DMS153 (cell line): ENCODE measurements at regions not wholly inside any gene's neighbourhood (a gene's known extent, or its start where the extent isn't known, plus 50 kb on each side); places are given as distances from the start of the nearest gene placed in this dataset.
"Not testable (repeated sequence)": the region's sequence is repeated elsewhere in the genome, so short reads cannot be mapped to it uniquely, and the experiment has no call there.

ENCODE experiments used
- DNase-seq: peaks from one replicate; lab custom pipeline; 2025; lab: John Stamatoyannopoulos, UW

- DNase-seq = not testable (repeated sequence)
Observed at GRCh38 chr2:16753025-16753424, 87.4 kb upstream of the CYRIA start.

DNA sequence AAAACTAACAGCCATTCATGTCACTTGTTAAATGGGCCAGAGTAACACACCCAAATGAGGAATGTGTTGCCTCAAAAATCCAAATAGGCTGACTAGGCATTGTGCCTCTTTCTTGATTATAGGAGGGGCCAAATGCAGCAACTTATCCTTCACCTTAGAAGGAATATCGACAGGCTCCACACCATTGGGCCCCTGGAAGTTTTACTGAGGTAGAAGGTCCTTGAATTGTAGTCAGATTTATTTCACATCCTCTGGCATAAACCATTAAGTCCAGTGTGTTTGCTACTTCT, 85.2 kb upstream of the CYRIA start:
- DNase-seq = not testable (repeated sequence)

GRCh38 chr2:16750175-16750924, 84.7 kb upstream of the CYRIA start:
- no peak for DNase-seq

- not testable (repeated sequence) for DNase-seq
Observed at GRCh38 chr2:16748511-16749266, 83.1 kb upstream of the CYRIA start.

DNA sequence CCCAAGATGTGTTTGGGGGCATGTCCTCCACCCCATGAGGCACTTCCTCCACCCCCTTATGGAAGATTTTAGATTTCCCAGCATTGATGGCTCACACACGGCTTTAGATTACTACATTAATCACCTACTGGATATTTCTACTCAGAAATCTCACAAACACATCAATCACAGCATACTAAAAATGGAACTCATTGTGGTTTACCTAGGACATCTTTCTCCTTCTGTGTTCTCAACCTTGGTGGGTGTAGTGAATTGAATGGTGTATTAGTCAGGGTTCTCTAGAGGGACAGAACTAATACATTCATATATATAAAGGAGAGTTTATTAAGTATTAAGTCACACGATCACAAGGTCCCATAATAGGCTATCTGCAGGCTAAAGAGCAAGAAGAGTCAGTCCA, 82.1 kb upstream of the CYRIA start:
- no peak for DNase-seq

DNA sequence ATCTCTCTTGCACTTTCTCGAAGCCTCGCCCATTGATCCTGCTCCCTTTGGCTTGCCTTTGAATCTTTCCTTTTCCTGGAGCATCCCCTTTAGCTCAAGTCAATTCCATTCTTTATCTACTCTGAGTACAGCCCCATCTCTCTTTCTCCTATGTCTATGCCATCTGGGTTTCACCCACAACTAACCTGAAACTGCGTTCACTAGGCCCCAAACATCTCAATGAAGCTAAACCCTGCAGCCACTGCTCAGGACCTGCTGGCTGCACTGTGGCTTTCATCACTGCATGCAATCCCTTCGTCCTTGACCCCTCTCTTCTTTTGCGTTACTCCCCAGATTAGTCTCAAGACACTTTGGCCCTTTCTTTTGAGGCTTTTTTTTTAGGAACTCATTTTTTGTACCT, 81.6 kb upstream of the CYRIA start:
- DNase-seq = no peak

- DNase-seq = no peak
Observed at GRCh38 chr2:16746833-16747232, 81.2 kb upstream of the CYRIA start.

GRCh38 chr2:16746329-16746728, 80.7 kb upstream of the CYRIA start:
- DNase-seq = no peak

DNA sequence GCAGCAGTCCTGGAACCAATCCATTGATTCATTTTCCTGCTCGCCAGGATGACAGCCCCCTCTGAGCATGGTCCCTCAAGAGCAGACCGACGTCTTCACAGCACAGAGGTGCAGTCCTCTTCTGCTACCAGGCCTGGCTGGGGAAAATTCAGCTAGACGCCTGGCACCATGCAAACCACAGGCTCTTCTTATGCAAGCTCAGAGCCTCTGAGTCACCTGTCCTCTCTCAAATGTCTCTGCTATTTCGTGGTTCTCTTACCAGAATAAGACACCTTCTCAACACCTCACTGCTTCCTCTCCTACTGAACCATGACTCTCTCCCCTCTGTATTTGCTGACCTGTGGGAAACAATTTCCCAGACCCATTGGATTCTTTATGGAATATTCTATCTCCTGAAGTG, 79.8 kb upstream of the CYRIA start:
- no peak for DNase-seq

GRCh38 chr2:16744521-16744920, 78.9 kb upstream of the CYRIA start:
- no peak for DNase-seq

DNA sequence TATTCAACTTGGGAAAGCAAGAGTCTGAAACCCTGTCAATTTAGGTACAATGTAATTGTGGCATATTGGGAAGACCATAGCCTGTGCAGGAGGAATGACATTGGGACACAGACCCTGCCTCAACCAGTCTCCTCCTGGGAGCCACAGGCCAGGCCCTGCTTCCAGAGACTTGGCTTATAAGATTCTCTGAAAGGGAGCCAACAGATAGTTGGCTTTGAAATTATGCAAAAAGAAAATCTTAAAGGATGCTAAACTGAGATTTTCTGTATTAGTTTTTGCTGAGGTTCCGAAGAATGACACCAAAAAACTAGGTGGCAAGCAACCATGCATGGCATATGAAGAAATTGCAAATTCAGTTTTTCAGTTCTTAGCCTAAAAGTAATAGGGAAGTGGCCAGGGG, 76.4 kb upstream of the CYRIA start:
- no peak for DNase-seq

GRCh38 chr2:16741498-16741897, 75.9 kb upstream of the CYRIA start:
- no peak for DNase-seq

DNA sequence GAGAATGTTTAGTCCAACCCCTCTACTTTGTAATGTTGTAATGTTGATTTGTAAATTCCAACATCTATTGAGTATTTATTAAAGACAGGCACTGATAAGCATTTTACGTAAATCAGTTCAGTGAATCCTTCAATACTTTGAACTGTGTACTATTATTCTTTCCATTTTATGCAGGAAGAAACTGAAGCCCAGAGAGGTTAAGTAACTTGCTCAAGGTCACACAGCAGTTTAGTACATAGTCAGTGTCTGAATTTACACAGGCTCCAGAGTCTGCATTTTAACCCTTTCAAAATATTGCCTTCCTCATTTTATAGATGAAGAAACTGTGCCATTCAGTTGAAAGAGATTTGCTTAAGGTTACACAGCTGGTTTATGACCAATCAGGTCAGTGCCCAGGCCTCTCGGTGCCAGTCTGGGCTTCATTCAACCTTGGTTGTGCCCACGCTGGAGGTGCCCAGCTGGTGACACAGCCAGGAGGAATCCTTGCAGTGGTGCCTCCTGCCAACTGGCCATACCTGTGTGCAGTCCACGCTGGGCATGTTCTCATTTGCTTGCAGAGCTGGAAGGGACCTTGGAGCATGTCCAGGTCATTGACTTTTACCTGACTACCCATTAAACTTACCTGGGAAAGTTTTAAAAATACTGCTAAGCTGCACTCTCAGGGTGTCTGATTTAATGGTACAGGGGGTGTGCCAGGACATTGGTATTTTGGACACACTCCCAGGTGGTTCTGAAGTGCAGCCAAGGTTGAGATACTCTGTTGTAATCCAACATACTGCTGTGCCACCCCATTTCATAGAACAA, 74.3 kb upstream of the CYRIA start:
- no peak for DNase-seq

DNA sequence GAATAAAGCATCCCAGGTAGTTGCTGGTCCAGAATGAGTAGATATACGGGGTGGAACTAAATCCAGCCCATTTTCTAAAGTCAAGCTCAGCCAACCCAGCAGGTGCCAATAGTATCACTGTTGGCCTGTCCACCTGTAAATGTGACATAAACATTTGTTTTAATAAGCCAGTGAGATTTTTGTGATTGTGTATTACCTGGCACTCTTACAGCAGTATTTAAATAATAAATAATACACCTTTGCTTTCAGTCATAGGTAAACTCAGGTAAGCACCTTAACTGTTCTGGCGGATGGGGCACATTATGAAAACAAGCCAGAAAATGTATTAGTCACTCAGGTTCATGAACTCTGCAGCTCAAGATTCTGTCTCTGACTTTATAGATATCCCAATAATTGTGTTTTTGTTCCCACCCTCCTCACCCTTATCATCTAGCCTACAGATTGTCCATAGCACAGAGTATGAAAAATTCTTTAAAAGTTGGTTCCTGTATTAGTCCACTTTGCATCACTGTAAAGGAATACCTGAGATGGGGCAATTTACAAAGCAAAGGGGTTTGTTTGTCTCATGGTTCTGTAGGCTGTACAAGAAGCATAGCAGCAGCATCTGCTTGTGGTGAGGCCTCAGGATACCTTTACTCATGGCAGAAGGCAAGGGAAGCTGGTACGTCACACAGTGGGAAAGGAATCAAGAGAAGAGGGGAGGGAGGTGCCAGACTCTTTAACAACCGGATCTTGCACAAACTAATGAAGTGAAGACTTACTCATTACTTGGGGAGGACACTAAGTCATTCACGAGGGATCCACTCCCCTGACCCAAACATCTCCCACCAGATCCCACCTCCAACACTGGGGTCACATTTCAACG, 73.0 kb upstream of the CYRIA start:
- no peak for DNase-seq

- no peak for DNase-seq
Observed at GRCh38 chr2:16737812-16738211, 72.2 kb upstream of the CYRIA start.

DNA sequence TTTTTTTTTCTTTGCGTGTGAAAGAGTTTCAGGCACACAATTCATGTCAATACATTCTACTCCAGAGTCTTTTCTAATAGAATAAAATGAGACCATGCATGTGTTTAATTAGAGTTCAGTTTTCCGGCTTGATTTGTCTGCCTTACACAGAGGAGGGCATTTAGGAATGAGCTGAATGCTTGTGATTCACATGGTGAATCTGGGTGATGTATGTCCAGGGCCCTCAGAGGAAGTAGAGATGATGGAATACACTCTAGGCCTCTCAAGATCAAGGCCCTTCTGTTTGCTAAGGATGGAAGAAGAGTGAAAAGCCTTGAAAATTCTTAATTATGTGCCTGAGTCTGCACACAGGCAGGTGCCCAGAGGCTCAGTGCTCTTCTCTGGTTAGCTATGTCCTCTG, 71.0 kb upstream of the CYRIA start:
- no peak for DNase-seq

GRCh38 chr2:16729335-16729734, 63.7 kb upstream of the CYRIA start:
- DNase-seq = no peak

DNA sequence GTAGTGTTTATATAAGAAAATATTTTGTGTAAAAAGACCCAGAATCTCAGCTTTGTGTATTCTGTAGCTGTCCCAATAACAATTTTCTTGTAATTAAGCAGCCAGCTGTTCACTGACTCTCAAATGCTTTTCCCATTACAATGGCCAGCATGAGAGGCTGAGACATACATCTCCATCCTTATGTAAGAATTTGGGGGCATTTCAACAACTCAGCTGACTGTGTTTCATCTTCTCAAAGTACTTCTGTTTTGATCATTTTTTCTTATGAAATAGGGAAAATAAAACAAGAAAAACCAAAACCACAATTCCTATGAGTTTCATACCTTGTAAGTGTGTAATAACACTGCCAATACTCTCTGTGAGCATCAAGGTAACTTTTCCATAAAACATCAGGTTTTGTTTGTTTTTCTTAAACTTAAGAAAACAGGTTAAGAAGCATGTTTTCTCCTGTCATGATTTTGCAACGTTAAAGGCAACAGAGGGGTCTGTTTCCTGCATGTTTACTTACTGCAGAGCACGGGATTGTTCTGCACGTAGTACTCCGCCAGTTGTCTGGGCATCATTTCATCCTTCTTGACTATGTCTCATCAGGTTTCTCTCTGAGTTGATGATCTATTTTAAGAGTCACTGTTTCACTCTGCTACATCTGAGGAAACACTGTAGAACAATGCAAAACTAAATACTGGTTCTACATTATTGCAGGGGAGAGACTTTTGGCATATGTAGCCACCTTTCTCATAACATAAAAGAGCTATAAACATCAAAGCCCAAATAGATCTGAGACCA, 62.9 kb upstream of the CYRIA start:
- no peak for DNase-seq

DNA sequence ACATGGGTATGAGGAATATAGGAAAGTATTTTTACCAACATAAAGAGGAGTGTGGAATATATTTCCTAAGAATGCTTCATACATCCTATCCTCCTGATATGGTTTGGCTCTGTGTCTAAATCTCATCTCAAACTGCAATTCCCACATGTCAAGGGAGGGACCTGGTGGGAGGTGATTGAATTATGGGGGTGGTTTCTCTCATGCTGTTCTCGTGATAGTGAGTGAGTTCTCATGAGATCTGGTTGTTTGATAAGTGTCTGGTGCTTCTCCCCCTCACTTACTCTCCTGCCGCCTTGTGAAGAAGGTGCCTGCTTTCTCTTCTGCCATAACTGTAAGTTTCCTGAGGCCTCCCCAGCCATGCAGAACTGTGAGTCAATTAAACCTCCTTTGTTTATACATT, 62.2 kb upstream of the CYRIA start:
- not testable (repeated sequence) for DNase-seq

DNA sequence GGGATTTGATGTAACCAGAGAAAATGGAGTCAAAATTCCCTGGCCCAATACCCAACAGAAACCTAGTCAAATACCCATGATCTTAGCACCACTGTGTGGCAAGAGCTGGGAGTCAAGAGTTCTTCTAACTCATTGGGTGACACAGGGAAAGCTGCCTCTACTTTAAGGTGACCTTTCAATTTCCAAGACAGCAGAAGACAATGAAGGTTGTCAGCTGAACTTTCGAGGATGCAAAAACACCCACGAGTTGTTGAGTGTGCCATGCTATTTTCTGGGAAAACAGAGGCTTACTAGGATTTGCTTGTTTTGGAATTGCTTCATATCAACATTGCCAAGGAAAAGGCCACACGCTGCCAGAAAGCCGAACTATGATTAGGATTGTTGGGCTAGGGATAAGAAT, 61.6 kb upstream of the CYRIA start:
- no peak for DNase-seq

DNA sequence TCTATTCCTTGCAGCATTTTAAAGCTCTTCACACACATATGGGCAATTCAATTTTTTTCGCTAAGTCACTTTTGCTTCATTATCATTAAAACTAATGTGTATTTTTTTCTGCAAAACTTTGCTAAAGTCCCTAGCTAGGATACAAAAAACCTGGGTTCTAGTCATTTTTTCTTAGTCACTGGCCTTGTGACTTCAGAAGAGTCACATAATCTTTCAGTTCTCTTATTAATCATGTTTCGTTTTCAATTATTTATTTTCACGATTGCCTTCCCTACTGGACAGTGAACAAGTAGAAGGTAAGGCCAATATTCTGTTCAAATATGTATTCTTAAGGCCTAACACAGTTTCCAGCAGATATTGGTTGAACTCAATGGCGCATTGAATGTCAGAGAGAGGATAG, 60.9 kb upstream of the CYRIA start:
- DNase-seq = no peak
